Fibroblast of skin of left biceps (primary cell): ENCODE measurements at regions not wholly inside any gene's neighbourhood (a gene's known extent, or its start where the extent isn't known, plus 50 kb on each side); places are given as distances from the start of the nearest gene placed in this dataset.

Experiments used
- DNase-seq, 2 experiments: peaks; one replicate each; pipeline ENCODE4 v3.0.0-alpha.2; 2013; ENCODE audit warnings: low read depth in 2 of 2

DNA sequence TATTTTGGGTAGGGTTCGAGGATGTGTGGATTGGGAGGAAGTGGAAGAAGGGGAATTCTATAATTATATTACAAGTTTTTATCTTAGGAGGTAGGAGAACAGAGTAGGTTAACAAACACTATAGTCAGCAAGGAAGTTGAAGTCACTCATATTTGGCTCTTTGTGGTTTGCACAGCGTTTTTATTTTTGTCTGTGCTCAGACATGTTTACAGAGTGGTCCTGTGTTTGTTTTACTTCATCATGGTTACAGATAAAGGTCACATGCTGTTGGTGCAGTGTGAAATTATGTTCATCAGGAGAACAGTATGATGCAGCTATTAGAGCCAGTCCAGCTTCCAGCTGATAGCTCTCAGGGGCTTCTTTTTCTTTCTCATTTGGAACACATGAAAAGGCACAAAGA, 299.9 kb upstream of the SFRP2 start:
- DNase-seq = no peak

GRCh38 chr4:154086247-154086646, 297.4 kb upstream of the SFRP2 start:
- no peak for DNase-seq

GRCh38 chr4:154084864-154085263, 296.0 kb upstream of the SFRP2 start:
- no peak for DNase-seq

DNA sequence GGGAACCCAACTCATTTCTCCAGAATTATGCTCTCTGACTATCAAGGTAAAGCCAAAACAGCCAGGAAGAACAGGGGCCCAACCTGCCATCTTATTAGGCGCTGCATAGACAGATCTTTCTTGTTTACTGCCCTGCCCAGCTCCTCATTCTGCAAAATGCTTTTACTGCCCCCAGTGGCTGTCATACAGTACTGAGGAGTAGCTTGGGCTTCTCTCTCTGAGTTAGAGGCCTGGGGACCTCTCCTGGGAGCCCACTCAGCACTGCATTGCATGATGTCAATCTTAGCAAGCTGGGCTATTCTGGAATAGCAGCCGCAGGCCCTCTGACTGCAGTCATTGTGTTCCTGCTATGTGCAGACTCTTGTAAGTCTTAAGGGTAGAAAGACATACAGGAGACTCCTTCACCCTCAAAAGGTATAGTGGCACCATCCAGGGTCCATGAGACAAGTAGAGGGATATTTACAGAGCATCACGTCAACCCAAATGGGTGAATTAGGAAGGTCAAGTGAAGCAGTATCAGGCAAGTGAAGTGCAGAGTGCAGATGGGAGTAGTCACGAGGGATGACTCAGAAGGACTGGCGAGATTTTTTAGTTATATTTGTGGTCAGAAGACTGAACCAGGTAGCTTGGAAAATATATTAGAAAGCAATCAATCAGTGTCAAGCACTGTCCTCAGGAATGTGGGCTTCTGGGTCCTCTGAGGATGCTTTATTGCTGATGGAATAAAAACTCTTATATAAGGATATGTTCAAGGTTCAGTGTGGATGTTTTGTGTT, 294.1 kb upstream of the SFRP2 start:
- no peak for DNase-seq

DNA sequence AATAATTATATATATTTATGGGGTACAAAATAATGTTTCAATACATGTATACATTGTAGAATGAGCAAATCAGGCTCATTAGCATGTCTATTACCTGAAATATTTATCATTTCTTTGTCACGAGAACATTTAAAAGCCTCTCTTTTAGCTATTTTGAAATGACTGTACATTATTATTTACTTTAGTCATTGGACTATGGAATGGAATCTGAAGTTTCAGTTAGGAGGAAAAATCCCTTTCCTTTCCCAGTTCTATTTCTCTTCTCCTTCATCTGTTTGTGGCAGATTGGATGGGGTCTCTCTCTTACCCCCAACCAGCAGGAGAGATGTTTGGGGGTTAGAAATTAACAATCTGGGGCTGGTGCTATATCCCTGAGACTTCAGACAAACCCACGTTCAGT, 292.5 kb upstream of the SFRP2 start:
- no peak for DNase-seq

- DNase-seq = no peak
Measured at GRCh38 chr4:154078504-154079350, 289.8 kb upstream of the SFRP2 start.

GRCh38 chr4:154076921-154077320, 288.0 kb upstream of the SFRP2 start:
- DNase-seq = no peak

- peak in 1 of 2 experiments; percentile 17 for DNase-seq
Measured at GRCh38 chr4:154073107-154073822, 284.4 kb upstream of the SFRP2 start.

DNA sequence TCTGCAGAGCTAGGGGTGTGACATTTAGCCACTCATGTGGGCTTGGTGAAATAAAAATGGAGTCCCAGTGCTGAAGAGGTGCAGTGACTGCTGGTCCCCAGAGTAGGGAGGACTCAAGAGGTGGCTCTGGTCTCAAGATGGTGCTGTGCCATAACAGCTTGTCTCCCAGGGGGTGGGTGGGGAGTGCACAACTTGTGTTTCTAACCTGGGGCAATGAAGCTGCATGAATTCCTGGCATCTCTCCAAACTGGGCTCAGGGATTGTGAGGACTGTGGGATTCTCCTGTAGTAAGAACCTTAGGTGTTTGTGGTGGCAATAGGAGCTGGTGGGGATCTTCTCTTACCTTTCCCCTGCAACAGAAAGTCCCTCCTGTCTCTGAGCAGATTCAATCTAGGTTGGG, 278.9 kb upstream of the SFRP2 start:
- no peak for DNase-seq

GRCh38 chr4:154065368-154065767, 276.5 kb upstream of the SFRP2 start:
- DNase-seq = no peak

DNA sequence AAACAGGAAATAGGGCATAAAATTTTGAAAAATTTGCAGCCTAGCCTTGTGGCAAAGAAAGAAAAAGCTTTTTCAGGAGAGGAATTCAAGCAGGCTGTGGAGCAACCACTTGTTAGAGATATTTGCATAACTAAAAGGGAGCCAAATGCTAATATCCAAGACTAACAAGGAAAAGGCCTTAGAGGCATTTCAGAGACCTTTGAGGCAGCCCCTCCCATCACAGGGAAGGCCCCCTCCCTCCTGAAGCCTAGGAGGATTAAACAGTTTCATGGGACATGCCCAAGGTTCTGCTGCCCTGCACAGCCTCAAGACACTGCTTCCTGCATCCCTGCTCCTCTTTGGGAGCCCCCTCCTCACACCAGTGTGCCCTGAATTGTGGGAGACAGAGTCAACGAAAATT, 275.4 kb upstream of the SFRP2 start:
- no peak for DNase-seq

GRCh38 chr4:154049457-154050181, 260.7 kb upstream of the SFRP2 start:
- DNase-seq = peak; percentile 77 to 79

DNA sequence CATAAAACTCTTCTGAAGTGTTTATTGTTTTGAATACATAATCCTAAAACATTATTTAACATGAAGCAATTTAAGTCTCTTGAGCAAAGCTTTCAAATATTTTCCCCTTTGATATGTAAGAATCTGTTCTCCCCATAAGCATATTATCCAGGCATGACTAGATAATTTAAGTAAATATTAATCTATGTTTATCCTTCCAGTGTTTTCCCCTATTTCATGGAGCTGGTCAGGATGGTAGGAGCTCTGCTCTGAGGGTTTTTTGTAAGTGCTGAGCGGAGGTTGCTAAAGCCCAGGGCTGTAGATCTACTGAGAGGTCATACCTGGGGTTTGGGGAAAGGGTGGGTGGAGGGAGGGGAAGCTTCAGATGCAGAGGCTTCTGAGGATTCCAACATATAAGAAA, 258.9 kb upstream of the SFRP2 start:
- DNase-seq = no peak

GRCh38 chr4:154044742-154045485, 256.0 kb upstream of the SFRP2 start:
- DNase-seq = no peak

GRCh38 chr4:154044108-154044531, 255.2 kb upstream of the SFRP2 start:
- no peak for DNase-seq

- no peak for DNase-seq
Measured at GRCh38 chr4:154041640-154042039, 252.8 kb upstream of the SFRP2 start.

DNA sequence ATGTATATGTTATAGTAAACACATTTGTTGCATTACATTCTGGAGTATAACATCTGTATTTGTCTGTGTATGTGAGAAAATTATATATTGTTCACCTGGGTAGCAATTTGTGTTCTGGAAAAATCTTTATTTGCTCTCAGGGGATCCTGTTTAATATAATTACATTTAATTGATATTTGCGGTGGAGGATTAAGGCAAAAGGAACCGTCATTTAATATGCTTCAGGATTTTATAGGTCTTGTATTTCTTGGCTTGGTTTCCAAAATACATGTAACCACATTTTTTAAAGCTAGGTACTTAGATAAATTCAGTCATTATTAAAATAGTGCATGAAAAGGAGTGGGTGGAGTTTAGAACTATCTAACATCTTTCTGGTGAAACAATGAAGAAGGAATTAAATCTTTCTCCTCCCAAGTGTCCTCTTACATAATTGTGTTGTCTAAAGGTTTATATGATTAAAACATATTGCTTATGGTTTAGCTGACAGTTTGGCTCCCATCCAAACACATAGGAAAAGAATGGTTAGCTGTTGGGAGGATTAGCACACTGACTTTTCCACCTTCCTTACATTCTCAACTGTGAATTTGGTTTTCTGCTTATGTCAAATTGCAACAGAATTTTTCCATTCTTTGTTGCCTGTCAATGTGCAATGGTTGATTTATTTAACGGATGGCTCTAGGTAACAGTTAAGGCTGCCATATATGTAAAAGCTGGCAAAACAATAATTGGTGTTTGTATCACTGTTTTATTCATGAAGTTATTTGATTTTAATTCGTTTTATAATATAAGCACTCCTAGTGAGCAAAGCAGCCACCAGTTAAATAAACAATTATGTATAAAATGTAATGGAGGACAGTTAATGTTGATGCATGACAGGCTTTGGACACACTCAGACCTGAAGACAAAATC, 250.8 kb upstream of the SFRP2 start:
- no peak for DNase-seq

DNA sequence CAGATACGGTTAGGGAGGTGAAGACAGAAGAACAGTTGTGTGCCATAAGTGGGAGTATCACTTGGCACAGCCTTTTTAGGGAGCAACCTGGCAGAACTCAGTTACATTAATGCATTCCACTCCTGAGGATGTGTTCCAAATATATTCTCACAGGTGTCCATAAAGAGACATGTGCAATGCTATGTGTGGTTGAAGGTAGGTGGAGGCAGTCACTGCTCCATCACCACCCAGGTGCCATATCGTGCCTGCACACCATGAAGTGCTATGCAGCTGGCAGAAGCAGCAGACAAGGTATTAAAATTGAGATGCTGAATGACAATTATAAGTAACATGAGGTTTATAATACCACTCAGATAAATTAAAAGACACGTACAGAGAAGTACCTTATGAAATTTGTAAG, 248.0 kb upstream of the SFRP2 start:
- no peak for DNase-seq

GRCh38 chr4:154035341-154035740, 246.5 kb upstream of the SFRP2 start:
- peak; percentile 39 to 40 for DNase-seq

GRCh38 chr4:154033921-154034320, 245.0 kb upstream of the SFRP2 start:
- DNase-seq = no peak
